GM12873 (cell line): ENCODE measurements at regions not wholly inside any gene's neighbourhood (a gene's known extent, or its start where the extent isn't known, plus 50 kb on each side); places are given as distances from the start of the nearest gene placed in this dataset.

ENCODE experiments used
- TF ChIP-seq, protein P1 (sequence below): IDR thresholded peaks from 2 replicates; pipeline ENCODE4 v1.5.1; 2012; ENCODE audit warnings: low read depth, mild to moderate bottlenecking, moderate library complexity, low read length, control low read depth; ENCODE audit not compliant: insufficient read depth; ENCODE audit errors: missing control alignments

DNA sequence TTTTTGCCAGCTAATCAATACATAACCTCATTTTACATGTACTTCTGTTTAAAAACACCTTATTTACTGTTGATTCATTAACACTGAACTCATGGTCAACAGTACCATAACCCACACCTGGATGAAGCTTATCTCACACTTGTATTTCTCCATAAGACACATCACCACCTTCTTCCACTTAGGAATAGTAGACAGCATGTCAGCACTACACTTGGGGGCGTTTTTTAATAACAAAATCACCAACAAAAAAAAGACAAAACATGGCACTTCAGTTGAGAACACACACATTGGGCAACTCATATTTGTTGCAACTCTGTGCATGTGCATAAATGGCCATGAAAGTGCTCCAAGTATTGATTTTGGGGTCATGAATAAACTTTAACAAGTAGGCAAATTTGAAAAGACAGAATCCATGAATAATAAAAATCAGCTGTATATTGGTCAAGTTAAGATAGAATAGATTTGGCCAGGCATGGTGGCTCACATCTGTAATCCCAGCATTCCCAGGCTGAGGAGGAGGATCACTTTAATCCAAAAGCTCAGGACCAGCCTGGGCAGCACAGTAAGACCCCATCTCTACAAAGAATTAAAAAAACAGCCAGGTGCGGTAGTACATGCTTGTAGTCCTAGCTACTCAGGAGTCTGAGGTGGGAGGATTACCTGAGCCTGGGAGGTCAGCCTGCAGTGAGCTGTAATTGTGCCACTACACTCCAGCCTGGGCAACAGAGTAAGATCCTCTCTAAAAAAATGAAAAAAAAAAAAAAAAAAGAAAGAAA, 84.4 kb upstream of the SRD5A2 start:
- TF ChIP-seq, protein P1, sequence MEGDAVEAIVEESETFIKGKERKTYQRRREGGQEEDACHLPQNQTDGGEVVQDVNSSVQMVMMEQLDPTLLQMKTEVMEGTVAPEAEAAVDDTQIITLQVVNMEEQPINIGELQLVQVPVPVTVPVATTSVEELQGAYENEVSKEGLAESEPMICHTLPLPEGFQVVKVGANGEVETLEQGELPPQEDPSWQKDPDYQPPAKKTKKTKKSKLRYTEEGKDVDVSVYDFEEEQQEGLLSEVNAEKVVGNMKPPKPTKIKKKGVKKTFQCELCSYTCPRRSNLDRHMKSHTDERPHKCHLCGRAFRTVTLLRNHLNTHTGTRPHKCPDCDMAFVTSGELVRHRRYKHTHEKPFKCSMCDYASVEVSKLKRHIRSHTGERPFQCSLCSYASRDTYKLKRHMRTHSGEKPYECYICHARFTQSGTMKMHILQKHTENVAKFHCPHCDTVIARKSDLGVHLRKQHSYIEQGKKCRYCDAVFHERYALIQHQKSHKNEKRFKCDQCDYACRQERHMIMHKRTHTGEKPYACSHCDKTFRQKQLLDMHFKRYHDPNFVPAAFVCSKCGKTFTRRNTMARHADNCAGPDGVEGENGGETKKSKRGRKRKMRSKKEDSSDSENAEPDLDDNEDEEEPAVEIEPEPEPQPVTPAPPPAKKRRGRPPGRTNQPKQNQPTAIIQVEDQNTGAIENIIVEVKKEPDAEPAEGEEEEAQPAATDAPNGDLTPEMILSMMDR: no peak

DNA sequence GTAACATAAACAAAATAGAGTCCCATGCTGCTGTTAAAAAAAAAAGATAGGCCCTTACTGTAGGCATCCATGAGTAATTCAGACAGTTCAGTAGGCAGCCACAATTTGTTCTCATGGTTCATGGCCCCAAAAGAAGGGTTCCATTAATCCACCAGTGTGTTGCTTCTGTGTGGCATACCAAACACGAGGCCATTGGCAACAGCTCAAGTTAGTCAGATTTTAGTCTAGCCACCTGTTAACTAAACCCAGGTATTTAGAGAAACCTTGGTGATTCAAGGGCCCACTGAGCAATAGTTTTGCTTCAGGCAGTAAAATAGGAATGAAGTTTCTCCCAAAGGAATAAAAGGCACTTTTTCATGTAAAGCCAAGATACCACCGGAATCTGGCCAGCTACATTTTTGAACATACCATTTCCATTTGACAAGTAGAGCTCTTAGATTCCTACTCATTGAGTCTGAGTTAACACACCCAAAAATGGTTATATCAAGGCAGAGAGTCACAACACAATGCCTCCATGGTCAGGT, 80.1 kb upstream of the SRD5A2 start:
- TF ChIP-seq, protein P1: no peak

DNA sequence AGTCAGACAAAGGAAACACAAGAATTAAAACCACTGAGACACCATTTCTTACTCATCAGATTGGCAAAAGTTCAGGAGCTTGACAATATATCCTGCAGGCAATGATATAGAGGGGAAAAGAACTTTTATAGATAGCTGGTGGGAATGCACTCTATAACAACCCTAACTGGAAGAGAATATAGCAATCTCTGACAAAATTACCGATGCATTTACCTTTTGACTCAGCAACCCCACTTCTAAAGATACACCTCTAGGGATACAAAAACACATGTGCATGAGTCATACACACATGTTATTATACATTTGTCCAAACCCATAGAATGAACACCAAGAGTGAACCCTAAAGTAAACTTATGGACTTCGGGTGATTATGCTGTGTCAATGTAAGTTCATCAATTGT, 79.4 kb upstream of the SRD5A2 start:
- TF ChIP-seq, protein P1: no peak

DNA sequence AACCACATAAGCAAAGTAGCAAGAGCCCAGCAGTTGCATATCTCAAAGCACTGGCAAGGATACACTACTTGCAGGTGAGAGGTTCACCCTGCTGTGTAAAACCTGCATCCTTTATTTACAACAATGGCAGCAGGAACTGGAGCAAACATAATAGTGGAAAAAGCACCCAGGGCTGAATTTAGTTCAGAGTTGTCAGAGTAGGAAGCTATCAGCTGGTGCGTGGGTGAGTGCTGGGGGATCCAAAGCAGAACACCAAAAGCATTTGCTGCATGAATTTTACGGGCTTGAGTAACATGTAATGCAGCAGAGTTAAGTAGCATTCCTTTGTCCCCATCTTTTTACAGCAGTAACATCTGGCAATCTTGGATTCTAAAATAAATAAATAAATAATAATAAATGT, 73.5 kb upstream of the SRD5A2 start:
- TF ChIP-seq, protein P1: no peak

DNA sequence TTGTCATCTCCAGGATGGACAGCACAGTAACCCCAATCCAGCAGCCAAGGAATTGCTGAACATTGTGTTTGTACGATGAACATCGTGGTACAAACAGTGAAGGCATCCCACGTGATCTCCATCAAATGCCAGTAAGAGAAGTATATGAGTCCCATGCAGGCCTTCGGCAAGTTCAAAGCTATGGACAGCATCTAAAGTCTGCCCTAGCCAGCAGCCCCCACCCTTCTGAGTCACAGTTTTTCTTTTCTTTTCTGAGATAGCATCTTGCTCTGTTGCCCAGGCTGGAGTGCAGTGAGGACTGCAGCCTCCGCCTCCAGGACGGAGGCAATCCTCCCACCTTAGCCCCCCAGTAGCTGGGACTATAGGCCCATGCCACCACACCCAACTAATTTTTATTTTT, 71.0 kb upstream of the SRD5A2 start:
- TF ChIP-seq, protein P1: no peak

DNA sequence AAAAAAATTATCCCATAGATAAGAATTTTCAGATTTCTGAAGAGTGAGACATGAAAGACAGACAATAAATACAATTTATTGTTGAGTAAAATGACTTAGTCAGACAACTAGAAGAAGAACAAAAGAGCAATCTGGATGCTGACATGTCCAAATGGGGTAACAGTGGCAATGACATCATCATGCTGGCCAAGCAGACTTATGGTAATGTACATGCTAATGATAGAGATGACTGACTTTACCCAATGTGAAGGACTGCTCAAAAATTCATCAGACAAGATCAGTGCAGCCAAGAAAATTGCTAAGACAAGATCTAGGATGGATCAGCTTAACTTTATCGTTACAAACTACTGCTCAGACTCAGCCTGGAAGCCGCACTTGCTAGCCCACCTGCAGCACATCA, 70.5 kb upstream of the SRD5A2 start:
- TF ChIP-seq, protein P1: no peak

DNA sequence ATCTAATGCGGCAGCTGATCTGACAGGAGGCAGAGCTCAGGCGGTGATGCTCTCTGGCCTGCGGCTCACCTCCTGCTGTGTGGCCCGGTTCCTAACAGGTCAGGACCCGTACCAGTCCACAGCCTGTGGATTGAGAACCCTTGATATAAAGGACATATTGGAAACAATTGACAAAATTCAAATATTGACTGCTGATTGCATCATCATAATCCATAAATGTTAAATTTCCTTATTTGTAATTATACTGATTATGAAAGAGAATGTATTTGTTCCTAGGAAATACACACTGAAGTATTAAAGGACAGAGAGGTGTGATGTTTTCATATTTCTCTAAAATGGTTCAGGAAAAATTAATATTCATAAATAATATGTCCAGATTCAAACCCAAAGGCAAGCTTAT, 63.8 kb upstream of the SRD5A2 start:
- TF ChIP-seq, protein P1: no peak
